Naive thymus-derived CD4-positive, alpha-beta T cell (primary cell): ENCODE measurements at regions not wholly inside any gene's neighbourhood (a gene's known extent, or its start where the extent isn't known, plus 50 kb on each side); places are given as distances from the start of the nearest gene placed in this dataset.

Experiments used
- ATAC-seq: fragments of 150-1000 bp; cut with Tn5 transposase; 2 replicates; pipeline ENCODE4 v1.10.0; 2021; ENCODE audit warnings: mild to moderate bottlenecking, moderate library complexity
- CTCF ChIA-PET: fragments of 350-600 bp; sonication (Branson Sonifier 250); formaldehyde crosslinking; loops from one replicate; lab custom pipeline; 2021; ENCODE audit warnings: antibody characterized with exemption; lab: Charles Lee
- POLR2A ChIA-PET: fragments of 350-600 bp; sonication (Branson Sonifier 250); formaldehyde crosslinking; loops from one replicate; lab custom pipeline; 2021; ENCODE audit warnings: antibody characterized with exemption, inconsistent platforms; lab: Charles Lee
- DNase-seq, 9 donors: peaks; one replicate each; pipeline versions ENCODE4 v3.0.0 to v3.0.0-alpha.2; 2020 to 2022; ENCODE audit warnings: mixed read lengths in 1 of 9
- H3K27ac ChIP-seq: one replicate; pipeline ENCODE4 v1.7.0; 2013; ENCODE audit warnings: mild to moderate bottlenecking, low read depth, low read length, moderate library complexity
- H3K27me3 ChIP-seq, 2 donors: one replicate each; pipeline ENCODE4 v1.7.0; 2013; ENCODE audit warnings: low read length in 2 of 2, mild to moderate bottlenecking in 2 of 2, moderate library complexity in 2 of 2; ENCODE audit not compliant: control insufficient read depth in 2 of 2, insufficient read depth in 2 of 2
- H3K36me3 ChIP-seq, 3 experiments: 1 replicate in 2 of 3; 2 replicates in 1 of 3; pipeline ENCODE4 v1.7.0; 2013; ENCODE audit warnings: low read length in 3 of 3, mild to moderate bottlenecking in 3 of 3, moderate library complexity in 1 of 3; ENCODE audit not compliant: insufficient read depth in 3 of 3, control insufficient read depth in 2 of 3
- H3K4me1 ChIP-seq, 2 donors: one replicate each; pipeline ENCODE4 v1.7.0; 2013; ENCODE audit warnings: low read length in 2 of 2, mild to moderate bottlenecking in 2 of 2, moderate library complexity in 1 of 2; ENCODE audit not compliant: control insufficient read depth in 2 of 2, insufficient read depth in 2 of 2
- H3K4me3 ChIP-seq: 2 replicates; pipeline ENCODE4 v1.7.0; 2013; ENCODE audit warnings: mild to moderate bottlenecking, low read length
- H3K9me3 ChIP-seq, 3 experiments: 1 replicate in 2 of 3; 2 replicates in 1 of 3; pipeline ENCODE4 v1.7.0; 2013; ENCODE audit warnings: low read length in 3 of 3; ENCODE audit not compliant: control insufficient read depth in 2 of 3
- H3K27ac Mint-ChIP-seq, 9 donors: one replicate each; pipeline ENCODE4 v1.8.0; 2020 to 2022; ENCODE audit warnings: mixed read lengths in 9 of 9, mild to moderate bottlenecking in 8 of 9, moderate library complexity in 5 of 9, inconsistent platforms in 2 of 9
- H3K27me3 Mint-ChIP-seq, 5 donors: one replicate each; pipeline ENCODE4 v1.8.0; 2021 to 2022; ENCODE audit warnings: mixed read lengths in 5 of 5, mild to moderate bottlenecking in 1 of 5
- H3K36me3 Mint-ChIP-seq, 5 donors: one replicate each; pipeline ENCODE4 v1.8.0; 2020 to 2022; ENCODE audit warnings: mixed read lengths in 5 of 5, mild to moderate bottlenecking in 3 of 5, inconsistent platforms in 1 of 5
- H3K4me1 Mint-ChIP-seq, 7 donors: one replicate each; pipeline ENCODE4 v1.8.0; 2020 to 2022; ENCODE audit warnings: mixed read lengths in 7 of 7, mild to moderate bottlenecking in 3 of 7, inconsistent platforms in 1 of 7
- H3K4me3 Mint-ChIP-seq, 10 donors: one replicate each; pipeline ENCODE4 v1.8.0; 2020 to 2022; ENCODE audit warnings: mild to moderate bottlenecking in 10 of 10, mixed read lengths in 10 of 10, moderate library complexity in 6 of 10, inconsistent platforms in 2 of 10
- H3K9me3 Mint-ChIP-seq, 11 donors: one replicate each; pipeline ENCODE4 v1.8.0; 2020 to 2022; ENCODE audit warnings: mixed read lengths in 11 of 11, mild to moderate bottlenecking in 4 of 11, inconsistent platforms in 1 of 11, moderate library complexity in 1 of 11
- intact Hi-C, 2 donors: fragments of 100-400 bp; cut with micrococcal nuclease; formaldehyde crosslinking; loops; one replicate each; pipeline ENCODE4 v1.15.1; 2023

GRCh38 chr11:80827781-80828180, 1387.0 kb upstream of the TENM4 start:
- Mint-ChIP-seq H3K4me1 (no peaks in the 10 kb centered on the region), H3K27ac (no peak overlapping the region), H3K27me3 (no peaks in the 10 kb centered on the region), H3K36me3 (no peaks in the 10 kb centered on the region), H3K4me3 (no peak overlapping the region), H3K9me3 (peaks cover 0 to 9% (median 2%) of the 10 kb centered on the region in 11 donors)
- H3K36me3 ChIP-seq: no peaks in the 10 kb centered on the region
- peaks cover 0 to 4% (median 0%) of the 10 kb centered on the region in 3 experiments for H3K9me3 ChIP-seq
- no peaks in the 10 kb centered on the region for H3K27me3 ChIP-seq
- DNase-seq (no peak), ATAC-seq (no peak)
- no peak overlapping the region for H3K27ac ChIP-seq
- ChIA-PET CTCF (no interaction called here), POLR2A (no interaction called here)
- H3K4me3 ChIP-seq: no peak overlapping the region
- intact Hi-C loops: no loop called here
- no peaks in the 10 kb centered on the region for H3K4me1 ChIP-seq

- no peaks in the 10 kb centered on the region for H3K27me3 ChIP-seq
- ATAC-seq (no peak), DNase-seq (no peak)
- POLR2A ChIA-PET: no interaction called here
- H3K27me3 Mint-ChIP-seq: no peaks in the 10 kb centered on the region
- intact Hi-C loops: no loop called here
- H3K36me3 ChIP-seq: no peaks in the 10 kb centered on the region
- no peak overlapping the region for H3K4me3 ChIP-seq
- no peaks in the 10 kb centered on the region for H3K4me1 ChIP-seq
- H3K27ac Mint-ChIP-seq: no peak overlapping the region
- H3K9me3 Mint-ChIP-seq: peaks cover 0 to 8% (median 0%) of the 10 kb centered on the region in 11 donors
- no peak overlapping the region for H3K4me3 Mint-ChIP-seq
- H3K27ac ChIP-seq: no peak overlapping the region
- H3K9me3 ChIP-seq: peaks cover 0 to 4% (median 0%) of the 10 kb centered on the region in 3 experiments
- H3K4me1 Mint-ChIP-seq: no peaks in the 10 kb centered on the region
- CTCF ChIA-PET: no interaction called here
- no peaks in the 10 kb centered on the region for H3K36me3 Mint-ChIP-seq
These were observed 1386.0 kb upstream of the TENM4 start for GRCh38 chr11:80826808-80827207.

- POLR2A ChIA-PET: no interaction called here
- H3K4me1 Mint-ChIP-seq: no peaks in the 10 kb centered on the region
- H3K4me3 Mint-ChIP-seq: no peak overlapping the region
- Histone ChIP-seq H3K27ac (no peak overlapping the region), H3K27me3 (no peaks in the 10 kb centered on the region), H3K4me1 (no peaks in the 10 kb centered on the region), H3K36me3 (no peaks in the 10 kb centered on the region), H3K4me3 (no peak overlapping the region), H3K9me3 (no peaks in the 10 kb centered on the region)
- no peaks in the 10 kb centered on the region for H3K36me3 Mint-ChIP-seq
- CTCF ChIA-PET: no interaction called here
- intact Hi-C loops: no loop called here
- no peaks in the 10 kb centered on the region for H3K27me3 Mint-ChIP-seq
- DNase-seq (no peak), ATAC-seq (no peak)
- H3K9me3 Mint-ChIP-seq: peaks cover 0 to 8% (median 0%) of the 10 kb centered on the region in 11 donors
- no peak overlapping the region for H3K27ac Mint-ChIP-seq
These were observed 1381.5 kb upstream of the TENM4 start for GRCh38 chr11:80822308-80822707.

- Mint-ChIP-seq H3K9me3 (peaks cover 0 to 10% (median 4%) of the 10 kb centered on the region in 11 donors), H3K27me3 (no peaks in the 10 kb centered on the region), H3K27ac (no peak overlapping the region), H3K36me3 (no peaks in the 10 kb centered on the region), H3K4me1 (peaks cover 0 to 6% (median 0%) of the 10 kb centered on the region in 7 donors), H3K4me3 (no peak overlapping the region)
- intact Hi-C loops: loop anchor here in 1 of 2 donors (10.0 kb wide), 1 partner anchor 64 kb away; no protein-coding TSS in a partner anchor
- no peaks in the 10 kb centered on the region for H3K9me3 ChIP-seq
- ChIA-PET CTCF (no interaction called here), POLR2A (no interaction called here)
- H3K27ac ChIP-seq: no peak overlapping the region
- DNase-seq (no peak), ATAC-seq (no peak)
- H3K4me3 ChIP-seq: no peak overlapping the region
- H3K36me3 ChIP-seq: no peaks in the 10 kb centered on the region
- no peaks in the 10 kb centered on the region for H3K27me3 ChIP-seq
- H3K4me1 ChIP-seq: no peaks in the 10 kb centered on the region
These were observed 1378.4 kb upstream of the TENM4 start for GRCh38 chr11:80819271-80819670.

GRCh38 chr11:80816966-80817365, 1376.1 kb upstream of the TENM4 start:
- Histone ChIP-seq H3K27me3 (no peaks in the 10 kb centered on the region), H3K9me3 (no peaks in the 10 kb centered on the region), H3K36me3 (no peaks in the 10 kb centered on the region), H3K4me3 (no peak overlapping the region), H3K27ac (no peak overlapping the region), H3K4me1 (no peaks in the 10 kb centered on the region)
- Mint-ChIP-seq H3K4me1 (peaks cover 0 to 6% (median 0%) of the 10 kb centered on the region in 7 donors), H3K27me3 (no peaks in the 10 kb centered on the region), H3K36me3 (no peaks in the 10 kb centered on the region), H3K9me3 (peaks cover 0 to 20% (median 4%) of the 10 kb centered on the region in 11 donors), H3K4me3 (no peak overlapping the region), H3K27ac (no peak overlapping the region)
- ChIA-PET CTCF (no interaction called here), POLR2A (no interaction called here)
- intact Hi-C loops: loop anchor here in 1 of 2 donors (10.0 kb wide), 1 partner anchor 62 kb away; no protein-coding TSS in a partner anchor
- ATAC-seq (no peak), DNase-seq (no peak)

GRCh38 chr11:80816454-80816847, 1375.6 kb upstream of the TENM4 start:
- ChIA-PET CTCF (no interaction called here), POLR2A (no interaction called here)
- no peaks in the 10 kb centered on the region for H3K27me3 Mint-ChIP-seq
- H3K4me3 ChIP-seq: no peak overlapping the region
- H3K27ac ChIP-seq: no peak overlapping the region
- no peak overlapping the region for H3K4me3 Mint-ChIP-seq
- H3K36me3 ChIP-seq: no peaks in the 10 kb centered on the region
- peaks cover 0 to 22% (median 4%) of the 10 kb centered on the region in 11 donors for H3K9me3 Mint-ChIP-seq
- H3K4me1 Mint-ChIP-seq: peaks cover 0 to 6% (median 0%) of the 10 kb centered on the region in 7 donors
- DNase-seq (no peak), ATAC-seq (no peak)
- H3K9me3 ChIP-seq: no peaks in the 10 kb centered on the region
- H3K36me3 Mint-ChIP-seq: no peaks in the 10 kb centered on the region
- intact Hi-C loops: loop anchor here in 1 of 2 donors (10.0 kb wide), 1 partner anchor 62 kb away; no protein-coding TSS in a partner anchor
- H3K27ac Mint-ChIP-seq: no peak overlapping the region
- no peaks in the 10 kb centered on the region for H3K27me3 ChIP-seq
- H3K4me1 ChIP-seq: no peaks in the 10 kb centered on the region

GRCh38 chr11:80815752-80816453, 1375.1 kb upstream of the TENM4 start:
- no peak for ATAC-seq
- Histone ChIP-seq H3K4me1 (no peaks in the 10 kb centered on the region), H3K36me3 (no peaks in the 10 kb centered on the region), H3K4me3 (no peak overlapping the region), H3K9me3 (no peaks in the 10 kb centered on the region), H3K27ac (no peak overlapping the region), H3K27me3 (no peaks in the 10 kb centered on the region)
- no peak for DNase-seq
- CTCF ChIA-PET: no interaction called here
- intact Hi-C loops: loop anchor here in 1 of 2 donors (10.0 kb wide), 1 partner anchor 61 kb away; no protein-coding TSS in a partner anchor
- Mint-ChIP-seq H3K9me3 (peaks cover 2 to 26% (median 4%) of the 10 kb centered on the region in 11 donors), H3K4me3 (no peak overlapping the region), H3K36me3 (no peaks in the 10 kb centered on the region), H3K27ac (no peak overlapping the region), H3K4me1 (peaks cover 0 to 6% (median 0%) of the 10 kb centered on the region in 7 donors), H3K27me3 (no peaks in the 10 kb centered on the region)
- POLR2A ChIA-PET: no interaction called here
